HEK293T (cell line): ENCODE measurements at regions not wholly inside any gene's neighbourhood (a gene's known extent, or its start where the extent isn't known, plus 50 kb on each side); places are given as distances from the start of the nearest gene placed in this dataset.

Source experiments
- CTCF ChIA-PET: fragments of 350-600 bp; formaldehyde crosslinking; extraction: SDS; loops from one replicate; lab custom pipeline; 2021; ENCODE audit warnings: antibody characterized with exemption, inconsistent platforms; lab: Yijun Ruan, JAX
- POLR2A ChIA-PET: fragments of 350-600 bp; formaldehyde crosslinking; extraction: SDS; loops from one replicate; lab custom pipeline; 2020; ENCODE audit warnings: antibody characterized with exemption, inconsistent platforms; lab: Yijun Ruan, JAX
- DNase-seq: peaks from one replicate; pipeline ENCODE4 v3.0.0; 2012; ENCODE audit warnings: mixed read lengths; ENCODE audit errors: extremely low spot score
- ARNT ChIP-seq: fragments of 450-650 bp; IDR thresholded peaks from 2 replicates; pipeline ENCODE4 v1.6.1; 2017; ENCODE audit warnings: mild to moderate bottlenecking
- BHLHE40 ChIP-seq: fragments of 450-650 bp; IDR thresholded peaks from 2 replicates; pipeline ENCODE4 v1.6.1; 2016; ENCODE audit warnings: mild to moderate bottlenecking, moderate library complexity, borderline replicate concordance
- CTBP1 ChIP-seq: fragments of 450-650 bp; IDR thresholded peaks from 2 replicates; pipeline ENCODE4 v1.6.1; 2016; ENCODE audit warnings: borderline replicate concordance
- ELF4 ChIP-seq: fragments of 450-650 bp; IDR thresholded peaks from 2 replicates; pipeline ENCODE4 v1.6.1; 2017; ENCODE audit warnings: antibody characterized with exemption
- FOXA1 ChIP-seq: fragments of 450-650 bp; IDR thresholded peaks from 2 replicates; pipeline ENCODE4 v1.6.1; 2016; ENCODE audit warnings: mild to moderate bottlenecking
- FOXK2 ChIP-seq: fragments of 450-650 bp; IDR thresholded peaks from 2 replicates; pipeline ENCODE4 v1.6.1; 2016; ENCODE audit warnings: mild to moderate bottlenecking
- FOXM1 ChIP-seq: fragments of 450-650 bp; IDR thresholded peaks from 2 replicates; pipeline ENCODE4 v1.6.1; 2017; ENCODE audit warnings: mild to moderate bottlenecking, borderline replicate concordance
- HDGF ChIP-seq: fragments of 450-650 bp; IDR thresholded peaks from 2 replicates; pipeline ENCODE4 v1.6.1; 2017; ENCODE audit warnings: antibody characterized with exemption, borderline replicate concordance
- L3MBTL2 ChIP-seq: fragments of 450-650 bp; conservative IDR thresholded peaks from 2 replicates; pipeline ENCODE4 v1.6.1; 2016; ENCODE audit warnings: mild to moderate bottlenecking
- LEF1 ChIP-seq: fragments of 450-650 bp; IDR thresholded peaks from 2 replicates; pipeline ENCODE4 v1.6.1; 2017; ENCODE audit warnings: mild to moderate bottlenecking, borderline replicate concordance
- NFRKB ChIP-seq: fragments of 450-650 bp; IDR thresholded peaks from 2 replicates; pipeline ENCODE4 v1.6.1; 2016; ENCODE audit warnings: mild to moderate bottlenecking, moderate library complexity
- PKNOX1 ChIP-seq: fragments of 450-650 bp; IDR thresholded peaks from 2 replicates; pipeline ENCODE4 v1.6.1; 2016
- SP1 ChIP-seq: fragments of 450-650 bp; IDR thresholded peaks from 2 replicates; pipeline ENCODE4 v1.6.1; 2017
- SUZ12 ChIP-seq: fragments of 450-650 bp; IDR thresholded peaks from 2 replicates; pipeline ENCODE4 v1.6.1; 2016; ENCODE audit warnings: mild to moderate bottlenecking
- TARDBP ChIP-seq: fragments of 450-650 bp; IDR thresholded peaks from 2 replicates; pipeline ENCODE4 v1.6.1; 2016
- ZNF384 ChIP-seq: fragments of 450-650 bp; IDR thresholded peaks from 2 replicates; pipeline ENCODE4 v1.6.1; 2016

GRCh38 chr13:111610081-111610480, 289.6 kb downstream of the TEX29 start:
- POLR2A ChIA-PET = no interaction called here
- no peak for DNase-seq
- CTCF ChIA-PET = no interaction called here
- no peak for TF ChIP-seq CTBP1
- no peak for TF ChIP-seq TARDBP
- TF ChIP-seq FOXK2 = no peak
- no peak for TF ChIP-seq SUZ12

- no peak for TF ChIP-seq TARDBP
- no peak for TF ChIP-seq PKNOX1
- TF ChIP-seq SUZ12 = no peak
- no peak for TF ChIP-seq ZNF384
- TF ChIP-seq FOXM1 = no peak
- TF ChIP-seq CTBP1 = no peak
- TF ChIP-seq LEF1 = no peak
- TF ChIP-seq ARNT = no peak
- TF ChIP-seq FOXA1 = no peak
- TF ChIP-seq NFRKB = no peak
- no peak for TF ChIP-seq FOXK2
- TF ChIP-seq HDGF = no peak
- no peak for TF ChIP-seq L3MBTL2
- no peak for TF ChIP-seq ELF4
- no peak for TF ChIP-seq SP1
- ChIA-PET CTCF (no interaction called here), POLR2A (no interaction called here)
- no peak for DNase-seq
Observed at GRCh38 chr13:111610879-111611278, 290.4 kb downstream of the TEX29 start.

GRCh38 chr13:111611651-111612050, 291.2 kb downstream of the TEX29 start:
- CTCF ChIA-PET = interaction anchor here (1.1 kb wide), 1 partner anchor 107 kb away, joined by 3 read pairs; no protein-coding TSS in a partner anchor
- TF ChIP-seq LEF1 (no peak), PKNOX1 (no peak), ZNF384 (no peak), FOXA1 (no peak), ARNT (no peak)
- DNase-seq = no peak
- POLR2A ChIA-PET = no interaction called here

- no peak for TF ChIP-seq ARNT
- no peak for TF ChIP-seq ELF4
- TF ChIP-seq ZNF384 = no peak
- TF ChIP-seq FOXK2 = no peak
- TF ChIP-seq HDGF = no peak
- no peak for TF ChIP-seq L3MBTL2
- TF ChIP-seq FOXM1 = no peak
- no peak for TF ChIP-seq NFRKB
- no peak for TF ChIP-seq LEF1
- no peak for TF ChIP-seq SP1
- POLR2A ChIA-PET = no interaction called here
- DNase-seq = no peak
- CTCF ChIA-PET = no interaction called here
Observed at GRCh38 chr13:111612886-111613285, 292.4 kb downstream of the TEX29 start.

- TF ChIP-seq FOXA1 = no peak
- TF ChIP-seq HDGF = no peak
- TF ChIP-seq CTBP1 = no peak
- no peak for TF ChIP-seq FOXM1
- TF ChIP-seq BHLHE40 = no peak
- no peak for TF ChIP-seq NFRKB
- ChIA-PET POLR2A (no interaction called here), CTCF (interaction anchor here (0.6 kb wide), 1 partner anchor 9 kb away, joined by 3 read pairs; no protein-coding TSS in a partner anchor)
- DNase-seq = no peak
Observed at GRCh38 chr13:111614009-111614408, 293.6 kb downstream of the TEX29 start.

- DNase-seq = no peak
- TF ChIP-seq HDGF (no peak), LEF1 (no peak), BHLHE40 (no peak), L3MBTL2 (no peak), FOXK2 (no peak)
- ChIA-PET CTCF (interaction anchor here (0.6 kb wide), 1 partner anchor 9 kb away, joined by 3 read pairs; no protein-coding TSS in a partner anchor), POLR2A (no interaction called here)
Observed at GRCh38 chr13:111614613-111615012, 294.2 kb downstream of the TEX29 start.

- ChIA-PET CTCF (no interaction called here), POLR2A (no interaction called here)
- no peak for DNase-seq
- no peak for TF ChIP-seq HDGF
- TF ChIP-seq TARDBP = no peak
- TF ChIP-seq FOXM1 = no peak
- TF ChIP-seq CTBP1 = no peak
- TF ChIP-seq ELF4 = no peak
- no peak for TF ChIP-seq LEF1
- TF ChIP-seq FOXA1 = no peak
- no peak for TF ChIP-seq L3MBTL2
- TF ChIP-seq FOXK2 = no peak
- no peak for TF ChIP-seq ARNT
- no peak for TF ChIP-seq NFRKB
- TF ChIP-seq PKNOX1 = no peak
- TF ChIP-seq ZNF384 = no peak
- TF ChIP-seq SP1 = no peak
- no peak for TF ChIP-seq BHLHE40
- TF ChIP-seq SUZ12 = no peak
Observed at GRCh38 chr13:111616203-111616602, 295.8 kb downstream of the TEX29 start.
